ENCODE measurements at regions not wholly inside any gene's neighbourhood (a gene's known extent, or its start where the extent isn't known, plus 50 kb on each side); places are given as distances from the start of the nearest gene placed in this dataset.

- in situ Hi-C loops (cut with MboI; ENCODE audit: low sequenced_read_pairs), result no loop called here
- Histone ChIP-seq H4K5ac (ENCODE audit: low read depth, low read length) (no peak overlapping the region), H3K4me1 (ENCODE audit: control insufficient read depth, insufficient read depth, low read length) (no peaks in the 10 kb centered on the region), H3K27ac (ENCODE audit: insufficient read depth, low read length) (no peak overlapping the region), H3K23ac (ENCODE audit: low read depth, low read length) (no peak overlapping the region), H3K4me3 (ENCODE audit: insufficient read depth, low read depth, low read length) (no peak overlapping the region), H3K4ac (ENCODE audit: low read depth, low read length) (no peak overlapping the region), H3K14ac (replicated peaks; ENCODE audit: low read depth, low read length) (no peak overlapping the region), H2BK5ac (ENCODE audit: low read depth, low read length, poor library complexity, severe bottlenecking) (no peak overlapping the region), H3K36me3 (ENCODE audit: control insufficient read depth, insufficient read depth, low read length) (no peaks in the 10 kb centered on the region), H2AK9ac (replicated peaks; ENCODE audit: low read depth, low read length, poor library complexity) (no peak overlapping the region), H3K9ac (ENCODE audit: low read depth, low read length) (no peak overlapping the region), H4K20me1 (ENCODE audit: insufficient read depth, low read length) (no peaks in the 10 kb centered on the region), H2AK5ac (ENCODE audit: low read depth, low read length) (no peak overlapping the region), H3K27me3 (ENCODE audit: control insufficient read depth, insufficient read depth, low read length) (no peaks in the 10 kb centered on the region), H4K91ac (ENCODE audit: insufficient read depth, low read depth, low read length) (no peak overlapping the region), H2BK15ac (ENCODE audit: low read depth, low read length) (no peak overlapping the region), H2AFZ (replicated peaks; ENCODE audit: low read length, poor library complexity) (no peak overlapping the region), H3K4me2 (ENCODE audit: low read depth, low read length) (no peak overlapping the region), H4K8ac (ENCODE audit: low read depth in 2 of 2, low read length in 2 of 2) (no peak overlapping the region), H3K79me1 (ENCODE audit: low read depth in 1 of 2, low read length in 2 of 2) (no peaks in the 10 kb centered on the region), H3K18ac (ENCODE audit: low read depth, low read length) (no peak overlapping the region), H2BK120ac (ENCODE audit: low read depth, low read length) (no peak overlapping the region), H3K9me1 (ENCODE audit: insufficient read depth, low read length) (no peaks in the 10 kb centered on the region), H2BK20ac (ENCODE audit: low read depth, low read length) (no peak overlapping the region), H3K56ac (ENCODE audit: extremely low read depth, insufficient read depth, low read length) (no peak overlapping the region), H3K9me3 (ENCODE audit: control insufficient read depth, insufficient read depth, low read length) (no peaks in the 10 kb centered on the region)
- no TSS peak for BruUV-seq (replicated peaks)
- ChIA-PET CTCF (no interaction called here), POLR2A (ENCODE audit: unreplicated experiment) (no interaction called here)
- WGBS, 2 experiments (ENCODE audit: extremely low coverage in 2 of 2, insufficient read length in 1 of 2), result no CpG with 5 or more reads among the region's 3 CpGs
- no peak for TF ChIP-seq RAD21 (IDR thresholded peaks at IDR 0.05; ENCODE audit: low read length)
- no peak for TF ChIP-seq MAZ (IDR thresholded peaks at IDR 0.05; ENCODE audit: borderline replicate concordance, low read depth, low read length)
- TF ChIP-seq, protein P1, sequence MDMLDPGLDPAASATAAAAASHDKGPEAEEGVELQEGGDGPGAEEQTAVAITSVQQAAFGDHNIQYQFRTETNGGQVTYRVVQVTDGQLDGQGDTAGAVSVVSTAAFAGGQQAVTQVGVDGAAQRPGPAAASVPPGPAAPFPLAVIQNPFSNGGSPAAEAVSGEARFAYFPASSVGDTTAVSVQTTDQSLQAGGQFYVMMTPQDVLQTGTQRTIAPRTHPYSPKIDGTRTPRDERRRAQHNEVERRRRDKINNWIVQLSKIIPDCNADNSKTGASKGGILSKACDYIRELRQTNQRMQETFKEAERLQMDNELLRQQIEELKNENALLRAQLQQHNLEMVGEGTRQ (IDR thresholded peaks at IDR 0.05; ENCODE audit: low read depth, low read length), result no peak
- TF ChIP-seq RCOR1 (IDR thresholded peaks at IDR 0.05; ENCODE audit: insufficient replicate concordance, low read length), result no peak
- TF ChIP-seq, protein P2, sequence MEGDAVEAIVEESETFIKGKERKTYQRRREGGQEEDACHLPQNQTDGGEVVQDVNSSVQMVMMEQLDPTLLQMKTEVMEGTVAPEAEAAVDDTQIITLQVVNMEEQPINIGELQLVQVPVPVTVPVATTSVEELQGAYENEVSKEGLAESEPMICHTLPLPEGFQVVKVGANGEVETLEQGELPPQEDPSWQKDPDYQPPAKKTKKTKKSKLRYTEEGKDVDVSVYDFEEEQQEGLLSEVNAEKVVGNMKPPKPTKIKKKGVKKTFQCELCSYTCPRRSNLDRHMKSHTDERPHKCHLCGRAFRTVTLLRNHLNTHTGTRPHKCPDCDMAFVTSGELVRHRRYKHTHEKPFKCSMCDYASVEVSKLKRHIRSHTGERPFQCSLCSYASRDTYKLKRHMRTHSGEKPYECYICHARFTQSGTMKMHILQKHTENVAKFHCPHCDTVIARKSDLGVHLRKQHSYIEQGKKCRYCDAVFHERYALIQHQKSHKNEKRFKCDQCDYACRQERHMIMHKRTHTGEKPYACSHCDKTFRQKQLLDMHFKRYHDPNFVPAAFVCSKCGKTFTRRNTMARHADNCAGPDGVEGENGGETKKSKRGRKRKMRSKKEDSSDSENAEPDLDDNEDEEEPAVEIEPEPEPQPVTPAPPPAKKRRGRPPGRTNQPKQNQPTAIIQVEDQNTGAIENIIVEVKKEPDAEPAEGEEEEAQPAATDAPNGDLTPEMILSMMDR (conservative IDR thresholded peaks at IDR 0.05; ENCODE audit: low read depth, low read length), result no peak
- no peak for TF ChIP-seq POLR2A (IDR thresholded peaks at IDR 0.05; ENCODE audit: low read depth, low read length)
- no peak for TF ChIP-seq NFE2L2 (IDR thresholded peaks at IDR 0.05; ENCODE audit: low read depth, low read length)
- ATAC-seq (ENCODE audit: low read depth), result no peak
- DNase-seq, result no peak
- dilution Hi-C loops (cut with HindIII; ENCODE audit: low sequenced_read_pairs, unreplicated experiment), result no loop called here
- intact Hi-C loops (cut with micrococcal nuclease), result loop anchor here (10.0 kb wide), 1 partner anchor 67 kb away; no protein-coding TSS in a partner anchor
These were observed 109.0 kb upstream of the TMEM106B start for GRCh38 chr7:12102126-12102525.
